ENCODE measurements at regions not wholly inside any gene's neighbourhood (a gene's known extent, or its start where the extent isn't known, plus 50 kb on each side); places are given as distances from the start of the nearest gene placed in this dataset.
"Not testable (repeated sequence)": the region's sequence is repeated elsewhere in the genome, so short reads cannot be mapped to it uniquely, and the experiment has no call there.

DNA sequence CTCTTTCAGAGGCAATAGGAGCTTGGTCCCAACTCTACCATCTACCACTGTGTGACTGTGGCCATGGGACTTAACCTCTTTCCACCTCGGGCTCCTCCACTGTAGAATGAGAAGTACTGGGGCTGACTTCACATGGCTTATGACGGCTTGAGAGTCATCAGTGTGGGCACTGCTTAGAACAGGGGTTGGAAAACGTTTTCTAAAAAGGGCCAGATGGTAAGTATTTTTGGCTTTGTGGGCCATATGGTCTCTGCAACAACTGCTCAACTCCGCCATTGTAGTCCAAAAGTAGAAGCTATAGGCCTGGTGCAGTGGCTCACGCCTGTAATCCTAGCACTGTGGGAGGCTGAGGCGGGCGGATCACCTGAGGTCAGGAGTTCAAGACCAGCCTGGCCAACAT is 69.2 kb upstream of the LTA4H start:
- DNase-seq (ENCODE audit: insufficient read length, low spot score) (no peak), FAIRE-seq (no peak)
- no peak for TF ChIP-seq PAX5 (IDR thresholded peaks at IDR 0.05; ENCODE audit: insufficient read depth, low read length, severe bottlenecking)
- TF ChIP-seq SPI1 (IDR thresholded peaks at IDR 0.05; ENCODE audit: low read depth, low read length): no peak
- TF ChIP-seq POU2F2 (IDR thresholded peaks at IDR 0.05; ENCODE audit: low read depth, low read length): no peak
- TF ChIP-seq TAF1 (IDR thresholded peaks at IDR 0.05; ENCODE audit: low read depth, low read length): no peak
- TF ChIP-seq POLR2A (IDR thresholded peaks at IDR 0.05; ENCODE audit: low read depth, low read length): no peak
- TF ChIP-seq POLR2AphosphoS5 (IDR thresholded peaks at IDR 0.05; ENCODE audit: low read depth, low read length): no peak

DNA sequence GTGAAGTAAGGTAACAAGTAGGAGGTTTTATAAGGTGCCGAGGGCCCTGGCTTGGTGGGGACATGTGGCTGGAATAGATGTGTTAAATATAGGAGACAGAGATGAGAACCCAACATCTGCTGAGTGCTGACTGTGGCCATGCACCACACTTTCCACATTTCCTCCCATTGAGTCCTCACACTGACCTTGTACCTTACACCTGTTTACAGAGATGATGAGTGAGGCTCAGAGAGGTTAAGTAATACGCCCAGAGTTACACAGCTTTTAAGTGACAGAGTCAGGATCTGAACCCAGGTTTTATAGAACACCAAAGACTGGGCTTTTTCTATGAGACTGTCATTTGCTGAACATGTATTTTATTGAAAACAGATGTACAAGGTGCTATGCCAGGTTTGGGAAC is 70.8 kb upstream of the LTA4H start:
- no peak for FAIRE-seq
- DNase-seq (ENCODE audit: insufficient read length, low spot score): no peak
- TF ChIP-seq POLR2A (IDR thresholded peaks at IDR 0.05; ENCODE audit: low read depth, low read length) (no peak), SPI1 (IDR thresholded peaks at IDR 0.05; ENCODE audit: low read depth, low read length) (no peak), POU2F2 (IDR thresholded peaks at IDR 0.05; ENCODE audit: low read depth, low read length) (no peak), PAX5 (IDR thresholded peaks at IDR 0.05; ENCODE audit: insufficient read depth, low read length, severe bottlenecking) (no peak), TAF1 (IDR thresholded peaks at IDR 0.05; ENCODE audit: low read depth, low read length) (no peak), POLR2AphosphoS5 (IDR thresholded peaks at IDR 0.05; ENCODE audit: low read depth, low read length) (no peak)

DNA sequence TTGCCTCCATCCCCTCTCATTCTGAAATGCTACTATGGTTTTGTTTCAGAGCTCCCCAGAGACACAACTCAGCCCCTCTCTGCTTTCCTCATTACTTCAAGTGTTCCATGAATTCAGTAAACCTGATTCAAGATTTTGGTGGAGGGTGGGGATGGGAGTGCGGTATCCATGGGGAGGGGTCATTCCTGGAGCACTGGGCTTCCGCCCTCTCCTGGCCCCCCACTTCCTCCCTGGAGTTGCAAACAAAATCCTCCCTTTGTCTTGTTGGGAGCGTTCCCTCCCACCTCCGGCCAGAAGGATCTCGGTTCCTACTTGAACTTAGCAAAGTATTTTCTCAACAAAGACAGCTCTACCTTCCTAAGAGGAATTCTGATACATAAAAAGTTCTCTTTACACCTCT is 71.8 kb upstream of the LTA4H start:
- no peak for TF ChIP-seq POU2F2 (IDR thresholded peaks at IDR 0.05; ENCODE audit: low read depth, low read length)
- TF ChIP-seq SPI1 (IDR thresholded peaks at IDR 0.05; ENCODE audit: low read depth, low read length): no peak
- TF ChIP-seq POLR2A (IDR thresholded peaks at IDR 0.05; ENCODE audit: low read depth, low read length): no peak
- DNase-seq (ENCODE audit: insufficient read length, low spot score) (no peak), FAIRE-seq (no peak)

GRCh38 chr12:96108321-96108720 is 72.9 kb upstream of the LTA4H start:
- DNase-seq (ENCODE audit: insufficient read length, low spot score) (no peak), FAIRE-seq (no peak)
- TF ChIP-seq POU2F2 (IDR thresholded peaks at IDR 0.05; ENCODE audit: low read depth, low read length) (no peak), POLR2AphosphoS5 (IDR thresholded peaks at IDR 0.05; ENCODE audit: low read depth, low read length) (no peak), PAX5 (IDR thresholded peaks at IDR 0.05; ENCODE audit: insufficient read depth, low read length, severe bottlenecking) (no peak), POLR2A (IDR thresholded peaks at IDR 0.05; ENCODE audit: low read depth, low read length) (no peak)

DNA sequence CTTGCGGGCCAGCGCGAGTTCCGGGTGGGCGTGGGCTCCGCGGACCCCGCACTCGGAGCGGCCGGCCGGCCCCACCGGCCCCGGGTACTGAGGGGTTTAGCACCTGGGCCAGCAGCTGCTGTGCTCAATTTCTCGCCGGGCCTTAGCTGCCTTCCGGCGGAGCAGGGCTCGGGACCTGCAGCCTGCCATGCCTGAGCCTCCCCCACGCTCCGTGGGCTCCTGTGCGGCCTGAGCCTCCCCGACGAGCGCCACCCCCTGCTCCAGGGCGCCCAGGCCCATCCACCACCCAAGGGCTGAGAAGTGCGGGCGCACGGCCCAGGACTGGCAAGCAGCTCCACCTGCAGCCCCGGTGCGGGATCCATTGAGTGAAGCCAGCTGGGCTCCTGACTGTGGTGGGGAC is 73.6 kb upstream of the LTA4H start:
- not testable (repeated sequence) for DNase-seq (ENCODE audit: insufficient read length, low spot score); FAIRE-seq

- DNase-seq (ENCODE audit: insufficient read length, low spot score) (no peak), FAIRE-seq (no peak)
- no peak for TF ChIP-seq PAX5 (IDR thresholded peaks at IDR 0.05; ENCODE audit: insufficient read depth, low read length, severe bottlenecking)
- no peak for TF ChIP-seq POU2F2 (IDR thresholded peaks at IDR 0.05; ENCODE audit: low read depth, low read length)
- no peak for TF ChIP-seq POLR2A (IDR thresholded peaks at IDR 0.05; ENCODE audit: low read depth, low read length)
- no peak for TF ChIP-seq POLR2AphosphoS5 (IDR thresholded peaks at IDR 0.05; ENCODE audit: low read depth, low read length)
- TF ChIP-seq TAF1 (IDR thresholded peaks at IDR 0.05; ENCODE audit: low read depth, low read length): no peak
- TF ChIP-seq SPI1 (IDR thresholded peaks at IDR 0.05; ENCODE audit: low read depth, low read length): no peak
Observed at GRCh38 chr12:96112733-96113132, 77.3 kb upstream of the LTA4H start.

DNA sequence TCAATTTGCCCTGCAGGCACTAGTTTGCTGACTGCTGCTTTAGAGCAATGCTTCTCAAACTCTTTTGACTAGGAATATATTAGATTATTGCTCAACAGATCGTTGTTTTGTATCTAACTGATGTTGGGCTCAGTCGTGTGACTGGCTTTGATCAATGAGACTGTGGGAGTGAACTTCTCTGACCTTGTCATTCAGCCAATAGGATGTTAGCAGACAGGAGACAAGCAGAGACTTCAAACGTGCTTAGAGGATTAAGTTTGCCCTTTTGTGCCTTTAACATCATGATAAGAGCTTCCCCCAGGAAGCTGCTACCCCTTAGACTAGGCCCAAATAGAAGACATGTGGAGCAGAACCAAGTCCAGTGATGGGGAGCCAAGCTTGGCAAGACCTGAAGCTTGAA is 76.7 kb upstream of the ELK3 start:
- DNase-seq (ENCODE audit: insufficient read length, low spot score) (no peak), FAIRE-seq (no peak)
- TF ChIP-seq POLR2A (IDR thresholded peaks at IDR 0.05; ENCODE audit: low read depth, low read length) (no peak), TAF1 (IDR thresholded peaks at IDR 0.05; ENCODE audit: low read depth, low read length) (no peak), SPI1 (IDR thresholded peaks at IDR 0.05; ENCODE audit: low read depth, low read length) (no peak), PAX5 (IDR thresholded peaks at IDR 0.05; ENCODE audit: insufficient read depth, low read length, severe bottlenecking) (no peak), POU2F2 (IDR thresholded peaks at IDR 0.05; ENCODE audit: low read depth, low read length) (no peak), POLR2AphosphoS5 (IDR thresholded peaks at IDR 0.05; ENCODE audit: low read depth, low read length) (no peak)

- peak; percentile 50 for FAIRE-seq
- TF ChIP-seq PAX5 (IDR thresholded peaks at IDR 0.05; ENCODE audit: insufficient read depth, low read length, severe bottlenecking): no peak
- TF ChIP-seq POU2F2 (IDR thresholded peaks at IDR 0.05; ENCODE audit: low read depth, low read length): no peak
- TF ChIP-seq POLR2A (IDR thresholded peaks at IDR 0.05; ENCODE audit: low read depth, low read length): no peak
- TF ChIP-seq POLR2AphosphoS5 (IDR thresholded peaks at IDR 0.05; ENCODE audit: low read depth, low read length): no peak
- TF ChIP-seq SPI1 (IDR thresholded peaks at IDR 0.05; ENCODE audit: low read depth, low read length): peak; percentile 40
- no peak for TF ChIP-seq TAF1 (IDR thresholded peaks at IDR 0.05; ENCODE audit: low read depth, low read length)
- no peak for DNase-seq (ENCODE audit: insufficient read length, low spot score)
Observed at GRCh38 chr12:96120359-96121100, 73.6 kb upstream of the ELK3 start.

DNA sequence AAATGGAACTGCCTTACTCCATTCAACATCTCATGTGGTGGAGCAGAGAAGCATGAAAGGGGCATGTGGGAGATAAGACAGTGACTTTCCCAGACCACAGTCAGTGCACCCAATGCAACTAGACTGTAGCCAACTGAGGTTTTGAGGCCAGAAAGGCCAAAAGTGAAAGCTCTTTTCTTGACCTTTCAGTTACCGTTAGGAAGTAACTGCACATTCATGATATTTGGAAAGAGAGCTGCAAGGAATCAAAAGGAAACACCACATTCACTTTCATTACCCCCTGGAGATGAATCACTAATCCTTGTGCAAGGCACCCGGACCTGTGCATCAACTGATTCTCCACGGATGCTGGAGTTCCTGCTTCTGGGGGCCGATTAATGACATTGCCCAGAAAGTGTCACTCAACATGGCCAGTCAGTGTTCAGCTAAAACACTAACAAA is 72.9 kb upstream of the ELK3 start:
- DNase-seq (ENCODE audit: insufficient read length, low spot score): no peak
- peak; percentile 69 for FAIRE-seq

DNA sequence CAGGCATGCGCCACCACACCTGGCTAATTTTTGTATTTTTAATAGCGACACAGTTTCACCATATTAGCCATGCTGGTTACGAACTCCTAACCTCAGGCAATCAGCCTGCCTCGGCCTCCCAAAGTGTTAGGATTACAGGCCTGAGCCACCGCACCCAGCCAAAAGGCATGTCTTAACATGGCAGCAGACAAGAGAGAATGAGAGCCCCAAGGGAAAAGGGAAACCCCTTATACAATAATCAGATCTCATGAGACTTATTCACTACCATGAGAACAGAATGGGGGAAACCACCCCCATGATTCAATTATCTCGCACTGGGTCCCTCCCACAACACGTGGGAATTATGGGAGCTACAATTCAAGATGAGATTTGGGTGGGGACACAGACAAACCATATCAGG is 65.9 kb upstream of the ELK3 start:
- DNase-seq (ENCODE audit: insufficient read length, low spot score); FAIRE-seq: not testable (repeated sequence)

More for the DNA sequence above, 72.9 kb upstream of the ELK3 start:
- TF ChIP-seq SPI1 (IDR thresholded peaks at IDR 0.05; ENCODE audit: low read depth, low read length) (no peak), POLR2AphosphoS5 (IDR thresholded peaks at IDR 0.05; ENCODE audit: low read depth, low read length) (no peak), POLR2A (IDR thresholded peaks at IDR 0.05; ENCODE audit: low read depth, low read length) (no peak), POU2F2 (IDR thresholded peaks at IDR 0.05; ENCODE audit: low read depth, low read length) (no peak), PAX5 (IDR thresholded peaks at IDR 0.05; ENCODE audit: insufficient read depth, low read length, severe bottlenecking) (no peak), TAF1 (IDR thresholded peaks at IDR 0.05; ENCODE audit: low read depth, low read length) (no peak)
